Testis (tissue), 2 donors: ENCODE measurements at regions not wholly inside any gene's neighbourhood (a gene's known extent, or its start where the extent isn't known, plus 50 kb on each side); places are given as distances from the start of the nearest gene placed in this dataset.
"Not testable (repeated sequence)": the region's sequence is repeated elsewhere in the genome, so short reads cannot be mapped to it uniquely, and the experiment has no call there.

ENCODE experiments used
- DNase-seq: peaks from one replicate; pipeline ENCODE4 v3.0.0-alpha.2; 2019
- H3K27ac ChIP-seq, 2 donors: fragments of 200-600 bp; sonication (generic); one replicate each; pipeline ENCODE4 v1.5.1; 2019
- H3K27me3 ChIP-seq: fragments of 200-600 bp; sonication (generic); one replicate; pipeline ENCODE4 v1.5.1; 2019
- H3K36me3 ChIP-seq: fragments of 200-600 bp; sonication (generic); one replicate; pipeline ENCODE4 v1.5.1; 2017; ENCODE audit warnings: low read depth; ENCODE audit errors: missing control alignments
- H3K4me1 ChIP-seq: fragments of 200-600 bp; sonication (generic); one replicate; pipeline ENCODE4 v1.5.1; 2019
- H3K4me3 ChIP-seq, 2 donors: fragments of 200-600 bp; sonication (generic); one replicate each; pipeline ENCODE4 v1.5.1; 2017 to 2019
- H3K9me3 ChIP-seq: fragments of 200-600 bp; sonication (generic); one replicate; pipeline ENCODE4 v1.5.1; 2017
- POLR2A ChIP-seq: fragments of 450-650 bp; IDR thresholded peaks from one replicate; pipeline ENCODE4 v1.6.1; 2017; ENCODE audit warnings: antibody characterized with exemption, mild to moderate bottlenecking, moderate library complexity
- WGBS, 2 donors: methylation state at CpG; one replicate each; pipeline ENCODE4 v1.1.5; 2018; 5-methylcytosine and 5-hydroxymethylcytosine counted together
- intact Hi-C: fragments of 100-400 bp; cut with DNase I; formaldehyde crosslinking; loops from one replicate; pipeline ENCODE4 v1.15.1; 2023; ENCODE audit warnings: low total_unique reads
- TF ChIP-seq, protein P1 (sequence below), 3 experiments: fragments of 450-650 bp in 2 of 3; fragments of 200-600 bp in 1 of 3; sonication (generic) in 1 of 3; IDR thresholded peaks; one replicate each; pipeline ENCODE4 v1.5.1; 2016 to 2019; ENCODE audit warnings: antibody characterized with exemption in 3 of 3, mild to moderate bottlenecking in 2 of 3, moderate library complexity in 1 of 3

- H3K36me3 ChIP-seq = no peaks in the 10 kb centered on the region
- WGBS, 2 donors = 86 to 93% methylated on average over 8 of the region's 8 CpGs
- H3K4me3 ChIP-seq = no peak overlapping the region
- intact Hi-C loops = no loop called here
- H3K27ac ChIP-seq = no peak overlapping the region
- TF ChIP-seq, protein P1, sequence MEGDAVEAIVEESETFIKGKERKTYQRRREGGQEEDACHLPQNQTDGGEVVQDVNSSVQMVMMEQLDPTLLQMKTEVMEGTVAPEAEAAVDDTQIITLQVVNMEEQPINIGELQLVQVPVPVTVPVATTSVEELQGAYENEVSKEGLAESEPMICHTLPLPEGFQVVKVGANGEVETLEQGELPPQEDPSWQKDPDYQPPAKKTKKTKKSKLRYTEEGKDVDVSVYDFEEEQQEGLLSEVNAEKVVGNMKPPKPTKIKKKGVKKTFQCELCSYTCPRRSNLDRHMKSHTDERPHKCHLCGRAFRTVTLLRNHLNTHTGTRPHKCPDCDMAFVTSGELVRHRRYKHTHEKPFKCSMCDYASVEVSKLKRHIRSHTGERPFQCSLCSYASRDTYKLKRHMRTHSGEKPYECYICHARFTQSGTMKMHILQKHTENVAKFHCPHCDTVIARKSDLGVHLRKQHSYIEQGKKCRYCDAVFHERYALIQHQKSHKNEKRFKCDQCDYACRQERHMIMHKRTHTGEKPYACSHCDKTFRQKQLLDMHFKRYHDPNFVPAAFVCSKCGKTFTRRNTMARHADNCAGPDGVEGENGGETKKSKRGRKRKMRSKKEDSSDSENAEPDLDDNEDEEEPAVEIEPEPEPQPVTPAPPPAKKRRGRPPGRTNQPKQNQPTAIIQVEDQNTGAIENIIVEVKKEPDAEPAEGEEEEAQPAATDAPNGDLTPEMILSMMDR (IDR thresholded peaks at IDR 0.05) = no peak
- no peak for TF ChIP-seq POLR2A
- DNase-seq = no peak
- no peaks in the 10 kb centered on the region for H3K27me3 ChIP-seq
- H3K4me1 ChIP-seq = no peaks in the 10 kb centered on the region
- H3K9me3 ChIP-seq = no peaks in the 10 kb centered on the region
Measured at GRCh38 chr1:174105086-174105485, 54.2 kb upstream of the RABGAP1L start.

- TF ChIP-seq, protein P1 (IDR thresholded peaks at IDR 0.05) = no peak
- no peak for TF ChIP-seq POLR2A
- Histone ChIP-seq H3K4me1 (no peaks in the 10 kb centered on the region), H3K4me3 (no peak overlapping the region), H3K9me3 (no peaks in the 10 kb centered on the region), H3K27ac (no peak overlapping the region), H3K36me3 (no peaks in the 10 kb centered on the region), H3K27me3 (no peaks in the 10 kb centered on the region)
- 92 to 100% methylated on average over 2 of the region's 2 CpGs for WGBS, 2 donors
- intact Hi-C loops = no loop called here
- DNase-seq = no peak
Measured at GRCh38 chr1:174103766-174104165, 55.6 kb upstream of the RABGAP1L start.

DNA sequence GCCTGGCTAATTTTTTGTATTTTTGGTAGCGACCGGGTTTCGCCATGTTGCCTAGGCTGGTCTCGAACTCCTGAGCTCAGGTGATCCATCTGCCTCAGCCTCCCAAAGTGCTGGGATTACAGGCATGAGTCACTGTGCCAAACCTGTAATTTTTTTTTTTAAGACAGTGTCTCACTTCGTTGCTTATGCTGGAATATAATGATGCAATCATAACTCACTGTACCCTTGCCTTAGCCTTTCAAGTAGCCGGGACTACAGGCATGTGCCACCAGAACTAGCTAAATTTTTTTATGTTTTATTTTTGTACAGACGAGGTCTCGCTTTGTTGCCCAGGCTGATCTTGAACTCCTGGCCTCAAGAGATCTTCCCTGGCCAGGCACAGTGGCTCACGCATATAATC lies 57.3 kb upstream of the RABGAP1L start:
- H3K9me3 ChIP-seq, H3K27me3 ChIP-seq, H3K4me3 ChIP-seq, H3K36me3 ChIP-seq, H3K4me1 ChIP-seq, intact Hi-C loops, DNase-seq, H3K27ac ChIP-seq: not testable (repeated sequence)
- 88 to 93% methylated on average over 9 of the region's 9 CpGs for whole genome bisulfite sequencing, 2 donors

- Histone ChIP-seq H3K4me1 (no peaks in the 10 kb centered on the region), H3K27ac (no peak overlapping the region), H3K27me3 (no peaks in the 10 kb centered on the region), H3K36me3 (no peaks in the 10 kb centered on the region), H3K4me3 (no peak overlapping the region), H3K9me3 (no peaks in the 10 kb centered on the region)
- intact Hi-C loops = no loop called here
- no peak for TF ChIP-seq POLR2A
- TF ChIP-seq, protein P1 (IDR thresholded peaks at IDR 0.05) = no peak
- no peak for DNase-seq
- whole genome bisulfite sequencing, 2 donors = 80 to 89% methylated on average over 2 of the region's 2 CpGs
Measured at GRCh38 chr1:174097426-174097825, 61.9 kb upstream of the RABGAP1L start.

DNA sequence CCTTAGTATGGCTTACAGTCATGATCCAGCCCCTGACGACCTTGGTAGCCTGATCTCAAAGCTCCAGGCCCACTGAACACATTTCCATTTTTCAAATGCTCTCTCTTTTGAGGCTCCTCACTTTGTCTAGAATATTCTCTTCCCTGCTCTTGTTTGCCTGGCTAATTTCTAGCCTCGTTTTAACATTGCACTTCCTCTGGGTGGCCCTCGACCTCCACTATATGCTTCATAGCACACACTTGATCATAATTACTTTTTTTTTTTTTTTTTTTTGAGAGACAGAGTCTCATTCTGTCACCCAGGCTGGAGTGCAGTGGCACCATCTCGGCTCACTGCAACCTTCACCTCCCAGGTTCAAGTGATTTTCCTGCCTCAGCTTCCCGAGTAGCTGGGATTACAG lies 65.5 kb upstream of the RABGAP1L start:
- DNase-seq, H3K4me1 ChIP-seq, intact Hi-C loops, H3K4me3 ChIP-seq, H3K27ac ChIP-seq, H3K27me3 ChIP-seq, H3K36me3 ChIP-seq, H3K9me3 ChIP-seq: not testable (repeated sequence)
- 72 to 76% methylated on average over 5 of the region's 5 CpGs for WGBS, 2 donors

DNA sequence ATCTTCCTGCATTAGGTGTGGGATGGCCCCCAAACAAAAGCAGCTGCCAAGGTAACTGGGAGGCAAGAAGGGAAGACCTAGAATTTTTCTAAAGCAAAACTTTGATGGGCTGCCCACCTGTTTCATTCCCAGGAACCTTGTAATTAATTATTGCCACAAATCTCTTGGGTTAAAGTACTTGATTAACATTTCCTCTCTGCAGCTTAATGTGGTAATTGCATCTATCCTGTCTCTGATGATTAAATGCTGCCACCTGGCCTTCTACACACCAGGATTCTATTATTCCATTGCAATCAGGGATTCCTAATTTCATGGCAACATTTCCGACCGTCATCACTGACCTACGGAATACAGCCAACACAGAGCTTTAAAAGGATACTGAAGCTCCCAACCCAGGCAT lies 68.3 kb upstream of the RC3H1 start:
- 82 to 95% methylated on average over 3 of the region's 3 CpGs for WGBS, 2 donors

More for the DNA sequence above, 68.3 kb upstream of the RC3H1 start:
- TF ChIP-seq, protein P1 (IDR thresholded peaks at IDR 0.05) = no peak
- no peak for TF ChIP-seq POLR2A
- H3K9me3 ChIP-seq = no peaks in the 10 kb centered on the region
- H3K27me3 ChIP-seq = no peaks in the 10 kb centered on the region
- intact Hi-C loops = no loop called here
- no peak overlapping the region for H3K27ac ChIP-seq
- no peak for DNase-seq
- H3K36me3 ChIP-seq = no peaks in the 10 kb centered on the region
- no peaks in the 10 kb centered on the region for H3K4me1 ChIP-seq
- H3K4me3 ChIP-seq = no peak overlapping the region
